Erythroblast (primary cell): ENCODE measurements at regions not wholly inside any gene's neighbourhood (a gene's known extent, or its start where the extent isn't known, plus 50 kb on each side); places are given as distances from the start of the nearest gene placed in this dataset.

ENCODE experiments used
- GATA1 ChIP-seq: IDR thresholded peaks from 2 replicates; pipeline ENCODE4 v1.6.1; 2011; ENCODE audit warnings: low read depth, mild to moderate bottlenecking, control low read depth, low read length, moderate library complexity
- POLR2A ChIP-seq: IDR thresholded peaks from 2 replicates; pipeline ENCODE4 v1.6.1; 2011; ENCODE audit warnings: mild to moderate bottlenecking, low read length

- no peak for TF ChIP-seq POLR2A
- no peak for TF ChIP-seq GATA1
Measured at GRCh38 chr13:58429917-58430316, 798.4 kb downstream of the PCDH17 start.
